NCI-H187 treated with DMSO at 0.1 percent for 48 hours (cell line): ENCODE measurements at regions not wholly inside any gene's neighbourhood (a gene's known extent, or its start where the extent isn't known, plus 50 kb on each side); places are given as distances from the start of the nearest gene placed in this dataset.

Experiments used
- DNase-seq: peaks from one replicate; lab custom pipeline; 2025; lab: John Stamatoyannopoulos, UW

DNA sequence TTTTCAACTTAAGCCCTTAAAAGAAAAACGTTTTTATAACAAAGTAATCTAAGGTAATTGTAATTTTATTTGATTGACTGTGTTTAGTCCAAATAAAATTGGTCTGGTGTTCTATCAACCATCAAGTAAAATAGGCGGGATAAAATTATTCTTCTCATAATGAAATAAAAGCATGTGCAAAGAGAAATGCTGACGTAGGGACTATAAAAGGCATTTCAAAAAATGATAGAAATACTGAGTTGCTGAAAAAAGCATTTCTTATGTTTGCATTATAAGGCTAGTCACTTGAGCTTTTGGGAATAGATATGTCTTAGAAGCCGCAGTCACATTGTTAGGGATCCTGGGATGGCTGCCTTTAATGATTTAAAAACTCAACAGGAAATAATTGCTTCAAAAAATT, 608.0 kb upstream of the JAG1 start:
- DNase-seq = no peak

- DNase-seq = no peak
These were observed 613.3 kb upstream of the JAG1 start for GRCh38 chr20:11287126-11287525.

GRCh38 chr20:11296221-11296620, 621.5 kb upstream of the BTBD3 start:
- DNase-seq = no peak

GRCh38 chr20:11296951-11297350, 620.7 kb upstream of the BTBD3 start:
- DNase-seq = no peak

- no peak for DNase-seq
These were observed 616.0 kb upstream of the BTBD3 start for GRCh38 chr20:11301699-11302098.

GRCh38 chr20:11302436-11302835, 615.3 kb upstream of the BTBD3 start:
- no peak for DNase-seq

GRCh38 chr20:11304795-11305194, 612.9 kb upstream of the BTBD3 start:
- no peak for DNase-seq

- DNase-seq = no peak
These were observed 612.3 kb upstream of the BTBD3 start for GRCh38 chr20:11305406-11305805.

- no peak for DNase-seq
These were observed 606.0 kb upstream of the BTBD3 start for GRCh38 chr20:11311659-11312224.

DNA sequence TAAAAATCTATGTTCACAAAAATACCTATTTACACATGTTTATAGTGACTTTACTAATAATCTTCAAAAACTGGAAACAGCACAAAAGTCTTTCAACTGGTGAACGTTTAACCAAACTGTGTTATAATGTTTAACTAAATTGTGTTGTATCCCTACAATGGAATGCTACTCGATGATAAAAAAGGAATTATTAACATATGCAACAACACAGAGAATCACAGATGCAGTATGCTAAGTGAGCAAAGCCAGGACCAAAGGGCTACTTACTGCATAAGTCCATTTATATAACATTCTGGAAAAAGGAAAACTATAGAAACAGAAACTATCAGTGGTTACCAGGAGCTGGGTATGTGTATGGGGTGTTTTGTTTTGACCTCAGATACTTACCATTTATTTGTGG, 602.2 kb upstream of the BTBD3 start:
- no peak for DNase-seq

- no peak for DNase-seq
These were observed 601.4 kb upstream of the BTBD3 start for GRCh38 chr20:11316244-11316643.

DNA sequence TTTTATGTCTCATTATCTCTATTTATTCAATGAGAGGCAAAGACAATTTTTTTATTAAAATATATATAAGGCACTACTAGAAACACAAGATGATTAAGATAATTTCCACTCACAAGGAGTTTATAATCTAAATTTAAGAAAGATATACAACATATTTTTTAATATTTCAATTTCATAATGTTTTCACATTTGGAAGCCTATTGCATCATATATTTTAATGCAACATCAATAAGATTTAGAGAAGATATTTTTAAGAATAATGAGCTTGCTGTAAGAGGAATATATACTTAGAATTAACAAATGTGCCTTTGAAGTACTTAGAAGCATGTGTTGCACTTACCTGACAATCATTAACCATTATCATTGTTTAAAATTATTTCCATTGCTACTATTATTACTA, 597.7 kb upstream of the BTBD3 start:
- no peak for DNase-seq

DNA sequence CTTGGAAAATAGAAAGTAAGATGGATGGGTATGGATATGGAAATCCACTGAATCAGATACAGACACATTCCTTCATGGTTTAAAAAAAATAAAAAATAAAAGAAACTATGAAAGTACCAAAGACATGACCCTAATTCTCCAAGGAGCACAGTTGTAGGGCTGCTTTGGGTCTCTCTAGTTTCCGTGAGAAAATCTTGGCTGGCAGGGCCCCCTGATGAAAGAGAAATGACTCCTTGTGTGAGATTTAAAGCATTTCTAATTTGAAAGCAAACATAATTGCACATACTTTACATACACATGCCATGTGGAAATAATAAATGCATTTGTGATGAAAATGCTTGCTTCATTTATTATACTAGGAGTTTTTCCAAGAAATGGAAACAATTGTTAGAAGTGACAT, 593.9 kb upstream of the BTBD3 start:
- DNase-seq = no peak

DNA sequence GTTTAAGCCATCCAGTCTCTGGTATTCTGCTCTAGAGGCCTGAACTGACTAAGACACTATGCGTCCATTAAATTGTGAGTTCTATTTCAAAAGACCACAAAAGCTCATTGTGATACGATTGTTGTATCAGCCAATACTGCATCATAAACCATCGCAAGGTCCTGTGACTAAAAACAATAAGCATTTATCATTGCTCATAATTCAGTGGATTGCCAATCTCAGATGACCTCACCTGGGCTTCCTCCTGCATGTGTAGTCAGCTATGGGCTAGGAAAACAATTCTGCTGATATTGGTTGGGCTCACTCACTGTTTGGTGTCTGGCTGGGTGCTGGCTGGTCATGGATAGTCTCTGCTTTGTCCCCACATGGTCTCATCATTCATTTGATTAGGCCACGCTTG, 592.7 kb upstream of the BTBD3 start:
- DNase-seq = no peak

DNA sequence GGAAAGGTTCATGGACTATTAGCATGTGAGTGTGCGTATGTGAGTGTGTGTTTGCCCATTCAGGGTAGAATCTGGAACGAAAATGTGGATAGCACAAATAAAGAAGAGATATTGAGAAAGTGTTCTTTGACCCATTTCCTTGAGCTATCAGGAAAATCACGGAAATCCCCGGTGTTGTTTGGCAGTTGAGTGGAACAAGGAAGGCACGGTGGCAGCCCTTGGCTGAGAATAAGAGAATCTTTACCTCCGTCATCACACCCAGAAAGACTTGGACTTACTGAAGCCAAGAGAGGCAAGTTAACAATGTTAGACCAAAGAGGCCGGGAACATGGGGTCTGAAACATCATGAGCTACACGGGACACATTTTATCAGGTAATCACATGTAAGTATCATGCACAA, 588.9 kb upstream of the BTBD3 start:
- DNase-seq = no peak

DNA sequence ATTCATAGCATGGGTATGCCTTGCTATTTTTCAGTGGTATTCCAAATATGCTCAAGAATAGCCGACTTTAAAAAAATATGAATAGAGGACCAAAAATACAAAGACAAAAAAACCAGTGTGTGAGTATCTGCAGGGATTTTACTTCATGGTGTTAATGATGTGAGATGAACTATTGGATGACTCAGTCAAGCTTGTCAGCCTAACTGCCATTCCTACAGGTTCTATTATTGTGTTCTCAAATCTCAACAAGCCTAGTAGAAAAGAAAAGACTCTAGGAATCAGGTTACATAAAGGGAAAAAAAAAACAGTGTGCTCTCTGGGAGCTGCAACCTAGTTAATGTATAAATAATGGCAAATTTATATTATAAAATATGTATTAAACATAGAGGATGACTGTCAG, 588.4 kb upstream of the BTBD3 start:
- no peak for DNase-seq

- no peak for DNase-seq
These were observed 586.6 kb upstream of the BTBD3 start for GRCh38 chr20:11331096-11331495.

GRCh38 chr20:11332381-11332780, 585.3 kb upstream of the BTBD3 start:
- no peak for DNase-seq

DNA sequence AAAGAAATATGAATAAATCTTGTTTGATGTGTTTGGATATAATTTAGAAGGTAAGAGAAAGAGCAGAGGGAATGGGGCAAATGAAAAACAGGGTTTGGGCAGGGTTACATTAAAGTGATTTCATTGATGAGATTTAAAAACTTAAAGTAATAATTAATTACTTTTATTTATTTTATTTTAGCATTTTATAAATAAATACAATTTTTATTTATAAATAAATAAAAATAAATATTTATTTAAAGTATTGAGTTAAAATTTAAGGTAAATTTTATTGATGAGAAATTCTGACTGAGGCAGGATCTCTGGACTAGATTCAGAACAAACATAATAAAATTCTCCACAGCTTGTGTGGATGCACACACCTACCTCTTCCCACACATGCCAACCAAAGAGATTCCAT, 584.1 kb upstream of the BTBD3 start:
- no peak for DNase-seq

GRCh38 chr20:11337361-11338130, 580.1 kb upstream of the BTBD3 start:
- DNase-seq = no peak

DNA sequence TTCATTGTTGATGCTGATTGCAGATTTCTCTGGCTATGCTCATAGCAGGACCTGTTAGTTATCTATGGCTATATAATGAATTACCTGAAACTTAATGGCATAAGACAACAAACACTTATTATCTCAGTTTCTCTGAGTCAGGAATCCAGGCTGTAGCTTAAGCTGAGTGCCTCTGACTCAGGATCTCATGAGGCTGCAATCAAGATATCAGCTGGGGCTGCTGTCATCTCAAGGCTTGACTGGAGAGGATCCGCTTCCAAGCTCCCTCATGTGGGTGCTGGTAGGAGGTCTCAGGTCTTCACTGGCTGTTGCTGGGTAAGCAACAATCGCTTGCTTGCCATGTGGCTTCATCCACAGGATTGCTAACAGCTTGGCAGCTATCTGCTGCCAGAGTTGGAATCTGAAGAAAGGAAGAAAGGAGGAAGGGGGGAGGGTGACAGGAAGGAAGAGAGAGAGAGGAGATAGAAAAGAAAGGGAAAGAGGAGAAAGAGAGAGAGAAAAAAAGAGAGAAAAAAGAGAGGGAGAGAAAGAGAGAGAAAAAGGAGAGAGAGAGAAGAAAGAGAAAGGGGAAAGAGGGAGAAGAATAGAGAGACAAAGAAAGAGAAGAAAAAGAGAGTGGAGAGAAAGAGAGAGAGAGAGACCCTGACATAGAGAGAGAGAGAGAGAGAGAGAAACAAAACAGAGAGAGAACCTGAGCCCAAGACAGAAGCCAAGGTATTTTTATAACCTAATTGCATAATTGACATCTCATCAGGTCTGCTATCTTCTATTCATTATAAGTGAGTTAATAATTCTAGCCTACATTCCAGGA, 579.0 kb upstream of the BTBD3 start:
- no peak for DNase-seq

- no peak for DNase-seq
These were observed 572.8 kb upstream of the BTBD3 start for GRCh38 chr20:11344939-11345338.

DNA sequence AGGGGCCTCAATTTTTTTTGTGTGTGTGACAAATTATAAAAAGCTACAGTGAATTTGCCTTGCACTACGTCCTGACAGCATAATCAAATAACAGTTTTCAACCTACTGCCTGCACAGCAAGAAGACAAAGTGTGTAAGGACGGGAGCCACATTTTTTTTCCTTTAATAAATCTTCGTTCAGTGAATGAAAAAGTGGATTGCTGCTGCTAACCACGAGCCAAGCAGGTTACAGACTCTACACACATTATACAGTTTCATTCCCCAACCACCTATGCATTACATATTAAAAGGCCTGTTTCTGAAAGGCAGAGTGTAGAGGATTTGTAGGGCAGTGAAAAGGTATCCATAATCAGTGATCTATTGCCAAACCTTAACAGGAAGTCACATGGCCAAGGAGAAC, 570.0 kb upstream of the BTBD3 start:
- DNase-seq = no peak
